ENCODE measurements at regions not wholly inside any gene's neighbourhood (a gene's known extent, or its start where the extent isn't known, plus 50 kb on each side); places are given as distances from the start of the nearest gene placed in this dataset.

DNA sequence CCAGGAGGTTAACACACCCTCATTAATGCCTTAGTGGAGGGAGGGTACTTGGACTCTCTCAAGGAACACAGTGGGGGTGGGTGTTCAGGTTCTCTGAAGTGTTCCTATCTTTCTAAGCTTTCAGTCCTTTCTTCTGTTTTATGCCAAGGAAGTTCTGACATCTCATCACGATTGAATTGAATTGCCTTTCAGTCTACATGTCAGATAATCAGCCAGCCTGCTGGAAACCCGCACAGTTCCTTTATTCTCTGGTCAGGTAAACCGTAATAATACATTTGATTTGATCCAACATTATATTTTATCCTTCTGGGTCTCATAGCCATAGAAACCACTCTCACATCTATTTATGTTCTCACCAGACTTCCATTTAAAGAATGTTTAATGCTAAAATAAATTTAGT, 339.0 kb downstream of the RWDD3 start:
- TF ChIP-seq POLR2A (IDR thresholded peaks at IDR 0.05; ENCODE audit: low read depth, low read length) (no peak), POLR2AphosphoS5 (IDR thresholded peaks at IDR 0.05; ENCODE audit: low read depth, low read length) (no peak), TAF1 (IDR thresholded peaks at IDR 0.05; ENCODE audit: borderline replicate concordance, low read depth, low read length) (no peak)

Data from GM12892 (cell line).